ENCODE measurements at regions not wholly inside any gene's neighbourhood (a gene's known extent, or its start where the extent isn't known, plus 50 kb on each side); places are given as distances from the start of the nearest gene placed in this dataset.

DNA sequence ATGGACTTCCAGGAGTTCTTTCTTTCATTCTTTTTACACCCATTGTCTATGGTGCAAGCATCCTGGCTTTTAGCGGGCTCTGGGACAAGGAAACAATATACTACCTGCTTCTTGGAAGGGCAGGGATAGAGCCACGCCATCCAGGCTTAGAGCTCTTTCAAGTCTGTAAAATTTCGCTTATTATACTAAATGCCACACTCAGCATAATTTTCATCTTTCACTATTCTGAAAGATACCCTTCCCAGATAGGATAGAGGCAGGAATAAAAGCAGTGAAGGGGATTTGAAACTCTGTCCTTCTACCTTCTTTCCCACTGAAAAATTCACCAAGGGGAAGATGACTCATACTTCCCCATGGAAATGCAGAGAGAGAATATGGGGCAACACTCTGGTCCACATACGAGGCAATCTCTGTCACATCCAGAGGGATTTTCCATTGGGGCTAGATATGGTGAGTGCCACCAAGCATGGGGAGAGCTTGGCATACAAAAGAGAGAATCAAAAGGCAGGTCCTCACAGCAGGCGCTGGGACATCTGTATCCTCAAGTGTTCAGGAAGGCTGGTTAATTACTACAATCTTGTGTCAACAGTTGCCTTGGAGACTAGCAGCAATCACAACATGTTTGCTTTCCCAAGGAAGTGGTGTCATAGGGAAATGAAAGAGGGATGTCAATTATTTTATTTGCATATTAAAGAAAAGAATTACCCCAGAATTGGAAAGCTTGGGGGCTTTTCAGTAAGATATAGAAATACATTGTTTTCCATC is 127.6 kb downstream of the TDRD15 start:
- no peak for DNase-seq (ENCODE audit: extremely low read depth, low read depth)
- TF ChIP-seq, protein P1, sequence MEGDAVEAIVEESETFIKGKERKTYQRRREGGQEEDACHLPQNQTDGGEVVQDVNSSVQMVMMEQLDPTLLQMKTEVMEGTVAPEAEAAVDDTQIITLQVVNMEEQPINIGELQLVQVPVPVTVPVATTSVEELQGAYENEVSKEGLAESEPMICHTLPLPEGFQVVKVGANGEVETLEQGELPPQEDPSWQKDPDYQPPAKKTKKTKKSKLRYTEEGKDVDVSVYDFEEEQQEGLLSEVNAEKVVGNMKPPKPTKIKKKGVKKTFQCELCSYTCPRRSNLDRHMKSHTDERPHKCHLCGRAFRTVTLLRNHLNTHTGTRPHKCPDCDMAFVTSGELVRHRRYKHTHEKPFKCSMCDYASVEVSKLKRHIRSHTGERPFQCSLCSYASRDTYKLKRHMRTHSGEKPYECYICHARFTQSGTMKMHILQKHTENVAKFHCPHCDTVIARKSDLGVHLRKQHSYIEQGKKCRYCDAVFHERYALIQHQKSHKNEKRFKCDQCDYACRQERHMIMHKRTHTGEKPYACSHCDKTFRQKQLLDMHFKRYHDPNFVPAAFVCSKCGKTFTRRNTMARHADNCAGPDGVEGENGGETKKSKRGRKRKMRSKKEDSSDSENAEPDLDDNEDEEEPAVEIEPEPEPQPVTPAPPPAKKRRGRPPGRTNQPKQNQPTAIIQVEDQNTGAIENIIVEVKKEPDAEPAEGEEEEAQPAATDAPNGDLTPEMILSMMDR (IDR thresholded peaks at IDR 0.05; ENCODE audit: low read depth, low read length), result no peak

DNA sequence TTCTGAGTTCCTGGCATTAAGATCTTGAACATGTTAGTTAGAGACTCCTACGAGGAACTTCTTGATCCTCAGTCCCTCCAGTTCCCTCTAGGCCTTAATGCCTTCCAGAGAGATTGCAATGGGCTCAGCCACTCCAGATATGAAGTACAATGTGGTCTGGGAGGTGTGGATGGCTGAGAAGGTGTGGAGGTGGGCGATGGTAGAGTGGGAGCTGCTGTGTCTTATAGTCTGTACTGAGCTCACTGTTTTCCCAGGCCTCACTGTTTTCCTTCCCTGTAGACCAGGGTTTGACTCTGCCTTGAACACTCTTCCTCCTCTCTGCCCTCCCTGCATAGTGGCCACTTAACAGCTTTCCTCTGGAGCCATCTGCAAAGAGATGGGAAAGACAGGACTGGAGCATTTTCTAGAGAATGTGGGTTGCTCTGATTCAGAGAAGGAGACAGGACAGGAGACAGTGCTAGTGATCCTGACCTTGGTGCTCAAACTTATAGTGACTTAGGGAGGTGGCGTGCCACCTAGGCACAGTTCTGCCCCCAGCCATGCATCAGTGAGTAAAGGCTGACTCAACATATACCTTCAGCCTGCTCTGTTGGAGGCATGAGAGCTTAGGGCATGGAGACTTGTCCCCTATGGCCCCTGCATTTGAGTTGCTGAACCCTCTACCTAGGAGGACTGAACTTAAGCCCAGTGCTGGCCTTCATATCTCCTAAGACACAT is 129.7 kb downstream of the TDRD15 start:
- no peak for DNase-seq (ENCODE audit: extremely low read depth, low read depth)
- TF ChIP-seq, protein P1 (IDR thresholded peaks at IDR 0.05; ENCODE audit: low read depth, low read length), result no peak

DNA sequence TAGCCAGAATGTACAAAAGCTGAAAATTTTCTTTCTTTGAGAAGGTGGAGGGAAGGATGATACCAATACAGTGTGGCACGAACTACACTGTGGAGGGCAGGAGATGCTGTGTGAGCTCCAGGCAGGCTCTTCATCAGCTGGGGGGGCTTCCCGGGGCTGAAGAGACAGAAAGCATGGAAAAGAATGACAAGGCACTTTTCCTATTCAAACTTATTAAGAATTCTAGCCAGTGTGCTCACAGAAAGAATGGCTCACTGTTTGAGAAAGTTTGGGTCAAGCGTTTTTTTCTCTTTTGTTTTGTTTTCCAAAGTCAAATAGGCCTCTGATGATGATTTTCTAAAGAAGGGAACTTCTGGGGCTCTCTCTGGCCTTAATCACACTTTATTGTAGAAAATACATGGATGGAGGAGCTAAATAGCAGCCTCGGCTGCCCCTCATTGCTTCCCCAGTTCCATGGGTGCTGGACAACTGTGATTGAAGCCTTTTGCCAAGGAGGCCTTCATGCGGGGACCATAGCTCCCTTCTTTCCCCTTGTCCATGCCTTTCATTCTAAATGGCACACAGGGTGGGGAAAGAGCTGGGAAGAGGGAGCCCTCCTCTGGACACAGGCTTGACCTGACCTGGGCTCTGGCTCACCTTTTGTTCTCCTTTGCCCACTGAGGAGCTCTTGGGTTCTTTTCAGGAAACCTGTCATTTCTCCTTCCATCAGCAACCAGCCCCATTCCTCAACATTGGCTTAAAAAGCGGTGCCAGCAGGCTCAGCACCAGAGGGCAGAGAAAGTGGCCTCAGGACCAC is 130.6 kb downstream of the TDRD15 start:
- TF ChIP-seq, protein P1 (IDR thresholded peaks at IDR 0.05; ENCODE audit: low read depth, low read length), result no peak
- DNase-seq (ENCODE audit: extremely low read depth, low read depth), result no peak

DNA sequence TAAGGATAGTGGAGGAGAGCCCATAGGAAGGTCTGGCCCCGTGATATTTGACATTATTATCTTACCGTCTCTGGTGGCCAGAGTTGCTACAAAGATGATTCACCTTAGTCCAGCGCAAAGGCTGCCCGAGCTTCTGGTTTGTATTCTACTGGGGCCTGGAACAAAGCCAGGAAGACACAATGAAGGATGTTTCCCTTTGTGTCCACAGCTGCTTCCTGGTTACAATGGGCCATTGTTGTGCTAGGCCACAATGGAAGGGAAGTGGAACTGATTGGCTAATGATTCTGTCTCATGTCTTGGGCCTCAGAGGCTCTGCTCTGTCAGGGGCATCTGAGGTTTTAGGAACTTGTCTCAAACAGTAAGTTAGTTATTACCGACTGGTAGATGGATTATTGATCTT is 132.2 kb downstream of the TDRD15 start:
- DNase-seq (ENCODE audit: extremely low read depth, low read depth), result no peak
- TF ChIP-seq, protein P1 (IDR thresholded peaks at IDR 0.05; ENCODE audit: low read depth, low read length), result no peak

DNA sequence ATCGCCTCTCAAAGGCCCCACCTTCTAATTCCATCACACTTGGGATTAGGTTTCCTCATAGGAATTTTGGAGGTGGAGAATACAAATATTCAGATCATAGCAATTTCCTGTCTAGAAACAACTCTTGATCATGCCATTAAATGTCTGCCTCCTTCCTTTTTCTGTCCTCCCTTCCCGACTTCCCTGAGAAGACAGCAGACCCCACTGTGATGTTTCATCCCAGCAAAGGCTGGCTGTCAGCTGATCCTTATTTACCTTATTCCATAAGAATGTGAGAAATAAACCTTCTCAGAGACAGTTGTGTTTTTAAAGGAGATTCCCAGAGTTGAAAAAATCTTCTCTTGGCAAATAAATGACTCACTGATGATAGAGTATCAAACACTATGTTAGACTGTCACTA is 133.9 kb downstream of the TDRD15 start:
- TF ChIP-seq, protein P1 (IDR thresholded peaks at IDR 0.05; ENCODE audit: low read depth, low read length), result no peak
- DNase-seq (ENCODE audit: extremely low read depth, low read depth), result no peak

DNA sequence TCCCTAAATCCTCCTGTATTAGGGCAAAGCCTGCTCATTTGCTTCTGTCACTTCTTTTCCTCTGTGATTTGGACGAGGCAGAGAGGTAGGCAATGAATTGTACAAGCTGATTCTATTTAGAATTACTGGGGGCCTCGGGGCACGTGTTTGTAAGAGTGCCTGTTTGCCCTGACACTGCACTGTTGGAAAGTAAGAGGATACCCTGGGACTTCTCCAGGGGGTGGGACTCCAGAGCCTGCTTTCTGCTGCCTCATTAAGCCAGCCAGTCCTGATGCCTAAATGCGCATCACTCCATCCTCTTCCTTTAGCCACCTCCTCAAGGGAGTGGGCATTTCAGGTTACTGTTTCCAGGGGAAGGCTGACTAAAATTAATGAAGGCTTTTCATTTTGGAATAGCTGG is 134.3 kb downstream of the TDRD15 start:
- TF ChIP-seq, protein P1 (IDR thresholded peaks at IDR 0.05; ENCODE audit: low read depth, low read length), result no peak
- DNase-seq (ENCODE audit: extremely low read depth, low read depth), result no peak
